CD4-positive, alpha-beta T cell treated with Interleukin-17A for 1 hour (primary cell): ENCODE measurements at regions not wholly inside any gene's neighbourhood (a gene's known extent, or its start where the extent isn't known, plus 50 kb on each side); places are given as distances from the start of the nearest gene placed in this dataset.
"Not testable (repeated sequence)": the region's sequence is repeated elsewhere in the genome, so short reads cannot be mapped to it uniquely, and the experiment has no call there.

ENCODE experiments used
- DNase-seq: peaks from one replicate; pipeline ENCODE4 v3.0.0-alpha.2; 2020

- no peak for DNase-seq
Measured at GRCh38 chr11:134612140-134613030, 200.3 kb upstream of the B3GAT1 start.

GRCh38 chr11:134611537-134611936, 199.5 kb upstream of the B3GAT1 start:
- DNase-seq = no peak

GRCh38 chr11:134610116-134610910, 198.3 kb upstream of the B3GAT1 start:
- no peak for DNase-seq

- no peak for DNase-seq
Measured at GRCh38 chr11:134609361-134610115, 197.5 kb upstream of the B3GAT1 start.

- DNase-seq = no peak
Measured at GRCh38 chr11:134607963-134608750, 196.1 kb upstream of the B3GAT1 start.

GRCh38 chr11:134606251-134606650, 194.2 kb upstream of the B3GAT1 start:
- no peak for DNase-seq

GRCh38 chr11:134604886-134605285, 192.8 kb upstream of the B3GAT1 start:
- DNase-seq = no peak

GRCh38 chr11:134599299-134599771, 187.3 kb upstream of the B3GAT1 start:
- DNase-seq = no peak

- DNase-seq = no peak
Measured at GRCh38 chr11:134598368-134598767, 186.3 kb upstream of the B3GAT1 start.

- no peak for DNase-seq
Measured at GRCh38 chr11:134597452-134597851, 185.4 kb upstream of the B3GAT1 start.

- no peak for DNase-seq
Measured at GRCh38 chr11:134596404-134596803, 184.4 kb upstream of the B3GAT1 start.

GRCh38 chr11:134592391-134592990, 180.4 kb upstream of the B3GAT1 start:
- DNase-seq = peak; percentile 19

GRCh38 chr11:134591338-134591737, 179.3 kb upstream of the B3GAT1 start:
- no peak for DNase-seq

GRCh38 chr11:134589129-134589528, 177.1 kb upstream of the B3GAT1 start:
- no peak for DNase-seq

GRCh38 chr11:134588460-134589110, 176.5 kb upstream of the B3GAT1 start:
- DNase-seq = not testable (repeated sequence)

GRCh38 chr11:134587345-134587744, 175.3 kb upstream of the B3GAT1 start:
- no peak for DNase-seq

GRCh38 chr11:134586726-134587125, 174.7 kb upstream of the B3GAT1 start:
- no peak for DNase-seq

- no peak for DNase-seq
Measured at GRCh38 chr11:134585666-134586610, 173.9 kb upstream of the B3GAT1 start.

- no peak for DNase-seq
Measured at GRCh38 chr11:134584706-134585445, 172.8 kb upstream of the B3GAT1 start.
